HEK293T (cell line): ENCODE measurements at regions not wholly inside any gene's neighbourhood (a gene's known extent, or its start where the extent isn't known, plus 50 kb on each side); places are given as distances from the start of the nearest gene placed in this dataset.

Experiments
- CTCF ChIA-PET: fragments of 350-600 bp; formaldehyde crosslinking; extraction: SDS; loops from one replicate; lab custom pipeline; 2021; ENCODE audit warnings: antibody characterized with exemption, inconsistent platforms; lab: Yijun Ruan, JAX
- POLR2A ChIA-PET: fragments of 350-600 bp; formaldehyde crosslinking; extraction: SDS; loops from one replicate; lab custom pipeline; 2020; ENCODE audit warnings: antibody characterized with exemption, inconsistent platforms; lab: Yijun Ruan, JAX
- DNase-seq: peaks from one replicate; pipeline ENCODE4 v3.0.0; 2012; ENCODE audit warnings: mixed read lengths; ENCODE audit errors: extremely low spot score
- ARNT ChIP-seq: fragments of 450-650 bp; IDR thresholded peaks from 2 replicates; pipeline ENCODE4 v1.6.1; 2017; ENCODE audit warnings: mild to moderate bottlenecking
- BHLHE40 ChIP-seq: fragments of 450-650 bp; IDR thresholded peaks from 2 replicates; pipeline ENCODE4 v1.6.1; 2016; ENCODE audit warnings: mild to moderate bottlenecking, moderate library complexity, borderline replicate concordance
- CTBP1 ChIP-seq: fragments of 450-650 bp; IDR thresholded peaks from 2 replicates; pipeline ENCODE4 v1.6.1; 2016; ENCODE audit warnings: borderline replicate concordance
- ELF4 ChIP-seq: fragments of 450-650 bp; IDR thresholded peaks from 2 replicates; pipeline ENCODE4 v1.6.1; 2017; ENCODE audit warnings: antibody characterized with exemption
- FOXA1 ChIP-seq: fragments of 450-650 bp; IDR thresholded peaks from 2 replicates; pipeline ENCODE4 v1.6.1; 2016; ENCODE audit warnings: mild to moderate bottlenecking
- FOXK2 ChIP-seq: fragments of 450-650 bp; IDR thresholded peaks from 2 replicates; pipeline ENCODE4 v1.6.1; 2016; ENCODE audit warnings: mild to moderate bottlenecking
- FOXM1 ChIP-seq: fragments of 450-650 bp; IDR thresholded peaks from 2 replicates; pipeline ENCODE4 v1.6.1; 2017; ENCODE audit warnings: mild to moderate bottlenecking, borderline replicate concordance
- HDGF ChIP-seq: fragments of 450-650 bp; IDR thresholded peaks from 2 replicates; pipeline ENCODE4 v1.6.1; 2017; ENCODE audit warnings: antibody characterized with exemption, borderline replicate concordance
- L3MBTL2 ChIP-seq: fragments of 450-650 bp; conservative IDR thresholded peaks from 2 replicates; pipeline ENCODE4 v1.6.1; 2016; ENCODE audit warnings: mild to moderate bottlenecking
- LEF1 ChIP-seq: fragments of 450-650 bp; IDR thresholded peaks from 2 replicates; pipeline ENCODE4 v1.6.1; 2017; ENCODE audit warnings: mild to moderate bottlenecking, borderline replicate concordance
- NFRKB ChIP-seq: fragments of 450-650 bp; IDR thresholded peaks from 2 replicates; pipeline ENCODE4 v1.6.1; 2016; ENCODE audit warnings: mild to moderate bottlenecking, moderate library complexity
- SP1 ChIP-seq: fragments of 450-650 bp; IDR thresholded peaks from 2 replicates; pipeline ENCODE4 v1.6.1; 2017
- SUZ12 ChIP-seq: fragments of 450-650 bp; IDR thresholded peaks from 2 replicates; pipeline ENCODE4 v1.6.1; 2016; ENCODE audit warnings: mild to moderate bottlenecking
- TARDBP ChIP-seq: fragments of 450-650 bp; IDR thresholded peaks from 2 replicates; pipeline ENCODE4 v1.6.1; 2016
- ZNF384 ChIP-seq: fragments of 450-650 bp; IDR thresholded peaks from 2 replicates; pipeline ENCODE4 v1.6.1; 2016
- TF ChIP-seq, protein P1 (sequence below): fragments of 450-650 bp; IDR thresholded peaks from 2 replicates; pipeline ENCODE4 v1.6.1; 2016

DNA sequence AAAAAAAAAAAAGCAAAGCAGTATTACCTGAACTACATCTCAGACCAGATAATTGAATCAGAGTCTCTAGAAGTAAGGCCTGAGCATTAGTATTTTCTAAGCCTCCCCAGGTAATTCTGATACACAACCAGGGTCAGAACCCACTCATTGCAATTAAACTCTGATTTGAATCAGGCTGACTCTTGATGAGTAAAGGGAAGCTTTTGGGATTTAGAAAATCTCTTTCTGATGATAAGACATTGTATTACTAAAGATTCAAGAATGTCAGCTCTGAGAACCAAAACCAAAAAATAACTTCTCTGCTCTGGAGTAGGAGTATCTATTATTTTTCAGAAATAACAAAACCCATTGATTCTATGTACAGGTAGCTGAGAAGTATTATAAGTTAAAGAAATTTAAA is 100.1 kb upstream of the COL21A1 start:
- TF ChIP-seq NFRKB (no peak), FOXM1 (no peak), TARDBP (no peak), SP1 (no peak), ARNT (no peak), FOXA1 (no peak), BHLHE40 (no peak), ZNF384 (no peak), SUZ12 (no peak), ELF4 (no peak), FOXK2 (no peak), L3MBTL2 (no peak), CTBP1 (no peak), HDGF (no peak), LEF1 (no peak)
- TF ChIP-seq, protein P1, sequence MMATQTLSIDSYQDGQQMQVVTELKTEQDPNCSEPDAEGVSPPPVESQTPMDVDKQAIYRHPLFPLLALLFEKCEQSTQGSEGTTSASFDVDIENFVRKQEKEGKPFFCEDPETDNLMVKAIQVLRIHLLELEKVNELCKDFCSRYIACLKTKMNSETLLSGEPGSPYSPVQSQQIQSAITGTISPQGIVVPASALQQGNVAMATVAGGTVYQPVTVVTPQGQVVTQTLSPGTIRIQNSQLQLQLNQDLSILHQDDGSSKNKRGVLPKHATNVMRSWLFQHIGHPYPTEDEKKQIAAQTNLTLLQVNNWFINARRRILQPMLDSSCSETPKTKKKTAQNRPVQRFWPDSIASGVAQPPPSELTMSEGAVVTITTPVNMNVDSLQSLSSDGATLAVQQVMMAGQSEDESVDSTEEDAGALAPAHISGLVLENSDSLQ: no peak
- no peak for DNase-seq
- POLR2A ChIA-PET: no interaction called here
- CTCF ChIA-PET: no interaction called here

DNA sequence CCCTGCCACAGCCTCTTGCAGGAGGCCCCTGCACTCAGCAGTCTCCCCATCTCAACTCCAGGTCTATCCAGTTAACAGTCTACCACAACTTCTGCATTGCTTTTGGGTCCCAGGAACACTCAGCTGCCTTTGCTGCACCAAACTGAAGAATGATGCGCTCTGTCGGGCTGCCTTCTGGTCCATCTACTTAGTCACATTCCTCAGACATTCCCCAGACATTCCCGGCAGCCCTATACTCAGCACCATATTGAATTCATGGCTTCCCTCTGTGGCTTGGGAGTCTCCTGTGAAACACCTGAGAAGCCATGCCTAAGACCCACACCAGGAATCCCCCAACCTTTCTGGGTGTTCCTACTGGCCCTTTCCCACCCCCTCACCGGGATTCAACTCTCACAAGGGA is 99.6 kb upstream of the COL21A1 start:
- TF ChIP-seq, protein P1: no peak
- TF ChIP-seq L3MBTL2 (no peak), FOXM1 (no peak), ELF4 (no peak), FOXA1 (no peak), NFRKB (no peak), ZNF384 (no peak), ARNT (no peak), TARDBP (no peak)
- ChIA-PET POLR2A (no interaction called here), CTCF (no interaction called here)
- DNase-seq: no peak

DNA sequence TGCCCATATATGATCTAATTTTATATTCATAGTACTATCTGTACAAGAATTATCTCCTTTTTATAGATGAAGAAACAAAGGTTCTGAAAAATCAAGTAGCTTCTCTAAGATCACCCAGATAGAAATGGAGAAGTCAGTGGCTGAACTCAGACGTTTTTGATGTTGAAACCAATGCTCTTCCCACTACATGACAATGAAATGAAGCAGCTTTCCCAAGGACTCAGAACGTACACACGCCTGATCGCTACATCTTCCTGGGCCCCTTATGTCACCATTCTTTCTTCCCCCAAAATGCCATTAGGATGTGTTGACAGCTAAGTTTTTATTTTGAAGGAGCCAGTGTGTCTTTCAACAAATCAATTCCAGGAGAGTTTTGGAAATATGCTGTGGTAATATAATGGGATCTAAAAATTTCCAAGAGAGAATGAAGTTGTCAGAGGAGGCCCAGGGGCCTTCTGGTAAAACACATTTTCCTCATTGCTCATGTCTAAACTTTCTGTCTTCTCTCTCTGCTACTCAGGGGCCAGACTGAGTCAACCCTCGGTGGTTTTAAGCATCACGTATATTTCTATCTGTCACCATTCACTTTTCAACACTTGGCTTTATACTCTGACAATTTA is 98.1 kb upstream of the COL21A1 start:
- CTCF ChIA-PET: no interaction called here

DNA sequence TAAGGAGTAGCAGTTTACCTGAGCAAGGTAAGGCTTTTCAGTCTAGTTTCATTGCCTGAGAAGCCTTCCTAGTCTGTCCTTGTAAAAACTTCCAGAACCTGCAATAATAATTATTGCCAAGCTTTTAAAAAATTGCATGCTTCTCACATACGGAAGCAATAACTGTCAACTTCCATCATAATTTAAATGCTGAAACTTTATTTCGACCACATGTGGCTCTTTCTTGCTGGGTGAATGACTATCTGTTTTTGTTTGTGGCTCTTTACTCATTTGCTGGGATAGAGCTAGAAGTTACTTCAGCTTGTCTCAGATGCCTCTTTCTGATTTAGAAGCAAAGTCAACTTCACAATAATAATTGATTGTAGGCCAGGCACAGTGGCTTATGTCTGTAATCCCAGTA is 95.9 kb upstream of the COL21A1 start:
- ChIA-PET CTCF (no interaction called here), POLR2A (no interaction called here)
- DNase-seq: no peak
- TF ChIP-seq NFRKB: no peak
- no peak for TF ChIP-seq LEF1
- TF ChIP-seq ARNT: no peak
- no peak for TF ChIP-seq BHLHE40
- no peak for TF ChIP-seq HDGF
- TF ChIP-seq ZNF384: no peak
- no peak for TF ChIP-seq FOXA1
- TF ChIP-seq FOXM1: no peak
- no peak for TF ChIP-seq ELF4
- TF ChIP-seq CTBP1: no peak
- TF ChIP-seq L3MBTL2: no peak
- no peak for TF ChIP-seq SP1
- TF ChIP-seq, protein P1: no peak
- TF ChIP-seq TARDBP: no peak
- TF ChIP-seq FOXK2: no peak
- no peak for TF ChIP-seq SUZ12

More for the DNA sequence above, 98.1 kb upstream of the COL21A1 start:
- POLR2A ChIA-PET: no interaction called here
- no peak for DNase-seq
- TF ChIP-seq, protein P1: no peak
- no peak for TF ChIP-seq ZNF384
- TF ChIP-seq L3MBTL2: no peak
- TF ChIP-seq ARNT: no peak
- TF ChIP-seq CTBP1: no peak

DNA sequence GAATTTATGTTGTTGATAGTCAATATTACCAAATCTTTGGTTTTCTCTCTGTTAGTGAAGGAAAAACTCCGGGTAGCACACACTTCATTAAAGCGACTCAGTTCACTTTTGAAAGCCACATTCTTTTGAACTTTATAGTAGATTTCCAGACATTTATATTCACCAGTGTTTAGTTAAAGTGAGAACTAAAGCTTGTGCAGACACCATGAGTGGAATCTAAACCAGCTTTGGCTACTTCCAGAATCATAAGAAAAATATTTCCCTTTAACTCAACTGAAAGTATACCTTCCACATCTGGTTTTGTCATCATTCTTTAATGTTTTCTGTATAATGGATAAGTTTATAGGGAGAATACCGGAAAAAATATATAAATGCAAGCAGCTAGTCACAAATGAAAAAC is 92.1 kb upstream of the COL21A1 start:
- ChIA-PET POLR2A (no interaction called here), CTCF (interaction anchor here (0.7 kb wide), 1 partner anchor 977 kb away, joined by 4 read pairs; no protein-coding TSS in a partner anchor)
- TF ChIP-seq TARDBP (no peak), L3MBTL2 (no peak), ARNT (no peak), FOXK2 (no peak), NFRKB (no peak), LEF1 (no peak)
- no peak for DNase-seq

DNA sequence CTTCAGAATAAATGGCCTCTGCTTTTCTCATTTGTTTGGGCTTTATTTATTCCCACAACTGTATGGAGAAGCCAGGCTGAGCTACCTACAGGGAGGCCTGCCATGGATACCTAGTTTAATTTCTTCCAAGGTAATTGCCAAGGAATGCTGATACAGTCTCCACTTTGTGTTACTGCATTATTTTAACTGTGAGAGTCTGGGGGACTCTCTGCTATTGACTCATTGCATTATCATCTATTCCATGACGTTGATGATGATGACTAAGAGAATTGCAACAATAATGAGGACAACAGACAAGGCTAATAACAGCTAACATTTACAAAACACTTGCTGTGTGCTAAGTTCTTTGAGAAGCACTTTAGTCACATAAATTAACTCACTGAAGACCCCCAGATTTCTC is 88.3 kb upstream of the COL21A1 start:
- ChIA-PET CTCF (no interaction called here), POLR2A (no interaction called here)
- no peak for TF ChIP-seq TARDBP
- no peak for TF ChIP-seq FOXM1
- no peak for TF ChIP-seq ZNF384
- TF ChIP-seq ARNT: no peak
- no peak for TF ChIP-seq SP1
- DNase-seq: no peak
